ENCODE measurements at regions not wholly inside any gene's neighbourhood (a gene's known extent, or its start where the extent isn't known, plus 50 kb on each side); places are given as distances from the start of the nearest gene placed in this dataset.
A peak's percentile ranks its signal among the peaks of the same experiment; 100 is the strongest.

DNA sequence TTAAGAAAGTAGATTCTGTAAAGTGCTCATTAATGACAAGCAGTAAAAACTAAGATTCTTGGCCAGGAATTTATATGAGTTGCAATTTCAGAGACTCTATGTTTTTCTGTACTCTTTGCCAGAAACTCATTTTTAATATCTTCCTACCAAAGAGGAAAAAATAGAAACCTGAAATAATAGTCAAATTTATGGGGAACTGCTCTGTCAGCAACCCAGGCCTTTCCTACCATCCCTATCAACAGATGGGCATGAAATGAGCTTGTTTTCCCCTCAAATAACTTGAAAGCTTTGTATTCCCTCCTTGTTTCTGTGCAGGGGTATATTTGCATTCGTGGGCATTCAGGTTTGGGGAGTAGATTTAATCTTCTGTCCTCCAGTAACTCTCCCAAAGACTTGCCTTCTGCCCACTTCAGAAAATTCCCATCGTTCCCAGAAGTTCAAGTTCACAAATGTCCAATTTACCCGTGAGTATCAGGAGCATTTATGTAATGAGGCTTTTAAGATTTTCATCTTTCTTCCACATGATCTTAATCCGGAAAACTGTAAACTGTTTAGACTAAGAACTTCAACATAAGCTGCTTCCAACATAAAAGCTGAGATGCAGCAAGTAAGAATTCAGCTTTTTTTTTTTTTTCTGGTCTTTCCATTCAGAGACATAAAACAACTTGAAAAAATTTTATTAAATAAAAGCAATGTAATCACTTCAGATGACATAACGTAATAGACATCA is 363.1 kb downstream of the EFNB2 start:
- intact Hi-C loops (cut with DNase I): no loop called here
- TF ChIP-seq, protein P1, sequence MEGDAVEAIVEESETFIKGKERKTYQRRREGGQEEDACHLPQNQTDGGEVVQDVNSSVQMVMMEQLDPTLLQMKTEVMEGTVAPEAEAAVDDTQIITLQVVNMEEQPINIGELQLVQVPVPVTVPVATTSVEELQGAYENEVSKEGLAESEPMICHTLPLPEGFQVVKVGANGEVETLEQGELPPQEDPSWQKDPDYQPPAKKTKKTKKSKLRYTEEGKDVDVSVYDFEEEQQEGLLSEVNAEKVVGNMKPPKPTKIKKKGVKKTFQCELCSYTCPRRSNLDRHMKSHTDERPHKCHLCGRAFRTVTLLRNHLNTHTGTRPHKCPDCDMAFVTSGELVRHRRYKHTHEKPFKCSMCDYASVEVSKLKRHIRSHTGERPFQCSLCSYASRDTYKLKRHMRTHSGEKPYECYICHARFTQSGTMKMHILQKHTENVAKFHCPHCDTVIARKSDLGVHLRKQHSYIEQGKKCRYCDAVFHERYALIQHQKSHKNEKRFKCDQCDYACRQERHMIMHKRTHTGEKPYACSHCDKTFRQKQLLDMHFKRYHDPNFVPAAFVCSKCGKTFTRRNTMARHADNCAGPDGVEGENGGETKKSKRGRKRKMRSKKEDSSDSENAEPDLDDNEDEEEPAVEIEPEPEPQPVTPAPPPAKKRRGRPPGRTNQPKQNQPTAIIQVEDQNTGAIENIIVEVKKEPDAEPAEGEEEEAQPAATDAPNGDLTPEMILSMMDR (IDR thresholded peaks at IDR 0.05): no peak
- Histone ChIP-seq H3K27ac (no peak overlapping the region), H3K9me3 (no peaks in the 10 kb centered on the region), H3K4me3 (no peak overlapping the region), H3K27me3 (ENCODE audit: low read depth) (no peaks in the 10 kb centered on the region), H3K36me3 (no peaks in the 10 kb centered on the region), H3K4me1 (no peaks in the 10 kb centered on the region)
- ATAC-seq (no peak), DNase-seq (no peak)

DNA sequence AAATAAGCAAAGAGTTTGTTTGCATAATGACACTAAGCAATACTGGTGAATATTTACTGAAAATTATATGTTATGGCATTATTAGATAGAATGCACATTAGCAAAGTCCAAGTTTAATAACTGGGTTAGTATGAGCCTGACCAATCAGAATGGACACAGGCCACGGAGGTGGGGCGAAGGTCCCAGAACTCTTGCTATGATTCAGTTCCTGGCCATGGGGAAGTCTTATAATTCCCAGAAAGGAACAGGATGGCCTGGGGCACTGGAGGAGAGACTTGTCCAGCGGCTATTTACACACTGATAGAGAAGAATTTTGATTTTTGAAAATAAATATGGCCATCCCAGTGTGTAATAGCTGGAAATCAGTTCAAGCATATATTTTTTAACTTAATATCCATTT is 372.0 kb downstream of the EFNB2 start:
- ATAC-seq (no peak), DNase-seq (no peak)
- H3K9me3 ChIP-seq: no peaks in the 10 kb centered on the region
- no peaks in the 10 kb centered on the region for H3K36me3 ChIP-seq
- TF ChIP-seq, protein P1 (IDR thresholded peaks at IDR 0.05): no peak
- intact Hi-C loops (cut with DNase I): no loop called here
- peaks cover 7% of the 10 kb centered on the region for H3K4me1 ChIP-seq
- no peak overlapping the region for H3K4me3 ChIP-seq
- no peak overlapping the region for H3K27ac ChIP-seq
- no peaks in the 10 kb centered on the region for H3K27me3 ChIP-seq (ENCODE audit: low read depth)

DNA sequence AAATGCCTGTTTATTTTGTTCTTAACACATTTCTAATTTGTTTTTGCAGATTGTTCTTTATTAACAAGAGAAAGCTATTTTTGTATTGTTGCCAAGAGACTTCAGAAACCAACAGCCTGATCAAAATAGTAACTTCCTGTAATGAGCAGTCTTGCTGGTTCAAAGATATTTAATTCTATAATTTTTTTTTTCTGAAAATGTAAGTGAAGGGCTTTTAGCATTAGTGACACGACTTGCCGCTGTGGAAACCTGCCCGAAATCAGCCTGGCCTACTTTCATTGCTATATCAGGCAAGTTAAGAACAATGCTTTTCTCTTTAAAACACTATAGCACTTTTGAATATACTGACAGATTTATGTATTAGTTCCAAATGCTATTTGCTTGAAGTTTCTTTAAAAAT is 374.3 kb downstream of the EFNB2 start:
- ATAC-seq: no peak
- Histone ChIP-seq H3K27ac (no peak overlapping the region), H3K36me3 (no peaks in the 10 kb centered on the region), H3K4me1 (peaks cover 7% of the 10 kb centered on the region), H3K4me3 (no peak overlapping the region), H3K27me3 (ENCODE audit: low read depth) (no peaks in the 10 kb centered on the region), H3K9me3 (no peaks in the 10 kb centered on the region)
- intact Hi-C loops (cut with DNase I): no loop called here
- no peak for DNase-seq
- TF ChIP-seq, protein P1 (IDR thresholded peaks at IDR 0.05): no peak

DNA sequence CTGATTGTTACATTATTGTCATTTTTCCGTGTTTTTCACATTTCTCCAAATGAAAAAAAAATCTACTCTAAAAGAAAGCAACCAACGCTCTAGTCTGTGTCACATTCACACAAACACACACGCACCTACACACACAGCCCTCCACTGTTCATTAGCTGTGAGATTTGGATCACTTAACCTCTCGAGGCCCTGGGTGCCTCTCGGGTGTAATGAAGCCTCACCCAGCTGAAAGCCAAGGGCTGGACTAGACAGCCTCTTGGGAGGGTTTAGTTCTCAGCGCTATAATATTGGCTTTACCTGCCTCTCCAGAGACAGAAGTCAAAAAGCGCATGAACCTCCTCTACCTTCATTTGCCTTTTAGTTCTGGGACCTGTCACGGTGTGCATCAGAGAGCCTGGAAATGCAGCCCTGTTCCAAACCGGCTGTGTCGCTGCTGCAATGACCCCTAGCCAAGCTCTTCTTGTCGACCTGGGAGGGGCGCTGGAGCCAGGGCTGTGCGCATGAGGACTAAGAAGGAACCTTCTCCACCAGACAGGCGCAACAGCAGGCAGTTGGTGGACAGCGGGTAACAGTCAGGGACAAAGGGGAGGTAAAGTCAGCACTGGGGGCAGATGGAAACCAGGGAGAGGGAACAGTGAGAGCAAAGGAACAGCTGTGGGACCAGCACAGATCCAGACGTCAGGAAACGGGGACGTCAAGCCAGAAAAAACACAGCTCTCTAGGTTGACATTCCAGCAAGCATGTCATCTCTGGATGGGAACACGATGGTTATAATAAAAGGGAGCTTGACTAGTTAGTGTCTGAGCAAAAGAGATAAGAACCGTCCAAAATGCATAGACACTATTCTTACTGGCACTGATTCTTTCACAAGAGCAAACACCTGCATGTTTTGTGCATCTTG is 375.9 kb downstream of the EFNB2 start:
- Histone ChIP-seq H3K4me3 (no peak overlapping the region), H3K27ac (no peak overlapping the region), H3K27me3 (ENCODE audit: low read depth) (no peaks in the 10 kb centered on the region), H3K4me1 (peaks cover 7% of the 10 kb centered on the region), H3K36me3 (no peaks in the 10 kb centered on the region), H3K9me3 (no peaks in the 10 kb centered on the region)
- DNase-seq (no peak), ATAC-seq (peak in 1 of 2 donors; percentile 39)
- intact Hi-C loops (cut with DNase I): no loop called here
- TF ChIP-seq, protein P1 (IDR thresholded peaks at IDR 0.05): no peak

DNA sequence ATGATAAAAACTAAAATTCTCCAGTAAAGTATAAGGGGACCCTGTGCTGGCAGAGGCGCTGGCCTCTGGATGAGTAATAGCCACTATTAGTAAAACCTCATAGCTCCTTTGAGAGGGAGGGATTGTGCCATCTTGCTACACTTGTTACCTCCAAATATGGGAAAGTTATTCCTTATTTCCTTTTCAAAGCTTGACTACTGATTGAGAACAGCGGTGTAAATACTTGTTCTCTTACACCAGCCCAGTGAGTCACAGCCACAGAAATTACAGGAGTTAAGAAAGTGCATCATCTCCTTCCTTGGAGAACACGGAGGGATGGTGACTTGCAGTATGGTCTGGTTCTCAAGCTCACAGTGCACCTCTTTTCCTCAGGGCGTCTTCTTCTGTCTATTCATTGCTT is 379.0 kb downstream of the EFNB2 start:
- intact Hi-C loops (cut with DNase I): no loop called here
- Histone ChIP-seq H3K36me3 (no peaks in the 10 kb centered on the region), H3K4me1 (peaks cover 7% of the 10 kb centered on the region), H3K27ac (no peak overlapping the region), H3K4me3 (no peak overlapping the region), H3K27me3 (ENCODE audit: low read depth) (no peaks in the 10 kb centered on the region), H3K9me3 (no peaks in the 10 kb centered on the region)
- no peak for DNase-seq
- TF ChIP-seq, protein P1 (IDR thresholded peaks at IDR 0.05): no peak
- peak; percentile 33 to 54 for ATAC-seq
